ENCODE measurements at regions not wholly inside any gene's neighbourhood (a gene's known extent, or its start where the extent isn't known, plus 50 kb on each side); places are given as distances from the start of the nearest gene placed in this dataset.

GRCh38 chr3:59137415-59137814 is 87.6 kb upstream of the CFAP20DC start:
- Histone ChIP-seq H3K4me3 (ENCODE audit: insufficient read depth, low read depth, low read length, poor library complexity, severe bottlenecking) (no peak overlapping the region), H3K27me3 (replicated peaks; ENCODE audit: control insufficient read depth, insufficient read depth, low read length, poor library complexity, severe bottlenecking) (no peaks in the 10 kb centered on the region), H3K36me3 (ENCODE audit: control insufficient read depth, insufficient read depth, low read length) (no peaks in the 10 kb centered on the region), H3K27ac (ENCODE audit: insufficient read depth, low read length, poor library complexity, severe bottlenecking) (no peak overlapping the region), H3K9me3 (ENCODE audit: control insufficient read depth, low read length) (no peaks in the 10 kb centered on the region), H3K4me1 (ENCODE audit: control insufficient read depth, insufficient read depth, low read length, poor library complexity, severe bottlenecking) (no peaks in the 10 kb centered on the region)
- no peak for DNase-seq

GRCh38 chr3:59136081-59136480 is 86.3 kb upstream of the CFAP20DC start:
- H3K36me3 ChIP-seq (ENCODE audit: control insufficient read depth, insufficient read depth, low read length), result no peaks in the 10 kb centered on the region
- no peak overlapping the region for H3K4me3 ChIP-seq (ENCODE audit: insufficient read depth, low read depth, low read length, poor library complexity, severe bottlenecking)
- H3K27ac ChIP-seq (ENCODE audit: insufficient read depth, low read length, poor library complexity, severe bottlenecking), result no peak overlapping the region
- no peaks in the 10 kb centered on the region for H3K9me3 ChIP-seq (ENCODE audit: control insufficient read depth, low read length)
- no peaks in the 10 kb centered on the region for H3K27me3 ChIP-seq (replicated peaks; ENCODE audit: control insufficient read depth, insufficient read depth, low read length, poor library complexity, severe bottlenecking)
- no peak for DNase-seq
- no peaks in the 10 kb centered on the region for H3K4me1 ChIP-seq (ENCODE audit: control insufficient read depth, insufficient read depth, low read length, poor library complexity, severe bottlenecking)

- Histone ChIP-seq H3K27ac (ENCODE audit: insufficient read depth, low read length, poor library complexity, severe bottlenecking) (no peak overlapping the region), H3K4me1 (ENCODE audit: control insufficient read depth, insufficient read depth, low read length, poor library complexity, severe bottlenecking) (no peaks in the 10 kb centered on the region), H3K36me3 (ENCODE audit: control insufficient read depth, insufficient read depth, low read length) (no peaks in the 10 kb centered on the region), H3K27me3 (replicated peaks; ENCODE audit: control insufficient read depth, insufficient read depth, low read length, poor library complexity, severe bottlenecking) (no peaks in the 10 kb centered on the region), H3K9me3 (ENCODE audit: control insufficient read depth, low read length) (no peaks in the 10 kb centered on the region), H3K4me3 (ENCODE audit: insufficient read depth, low read depth, low read length, poor library complexity, severe bottlenecking) (no peak overlapping the region)
- no peak for DNase-seq
These were observed 85.3 kb upstream of the CFAP20DC start for GRCh38 chr3:59135096-59135495.

- Histone ChIP-seq H3K4me1 (ENCODE audit: control insufficient read depth, insufficient read depth, low read length, poor library complexity, severe bottlenecking) (no peaks in the 10 kb centered on the region), H3K9me3 (ENCODE audit: control insufficient read depth, low read length) (no peaks in the 10 kb centered on the region), H3K4me3 (ENCODE audit: insufficient read depth, low read depth, low read length, poor library complexity, severe bottlenecking) (no peak overlapping the region), H3K27ac (ENCODE audit: insufficient read depth, low read length, poor library complexity, severe bottlenecking) (no peak overlapping the region), H3K36me3 (ENCODE audit: control insufficient read depth, insufficient read depth, low read length) (no peaks in the 10 kb centered on the region), H3K27me3 (replicated peaks; ENCODE audit: control insufficient read depth, insufficient read depth, low read length, poor library complexity, severe bottlenecking) (no peaks in the 10 kb centered on the region)
- DNase-seq, result no peak
These were observed 83.5 kb upstream of the CFAP20DC start for GRCh38 chr3:59133311-59133710.

GRCh38 chr3:59131016-59131766 is 81.4 kb upstream of the CFAP20DC start:
- H3K4me1 ChIP-seq (ENCODE audit: control insufficient read depth, insufficient read depth, low read length, poor library complexity, severe bottlenecking), result no peaks in the 10 kb centered on the region

GRCh38 chr3:59128685-59129084 is 78.9 kb upstream of the CFAP20DC start:
- H3K4me1 ChIP-seq (ENCODE audit: control insufficient read depth, insufficient read depth, low read length, poor library complexity, severe bottlenecking), result no peaks in the 10 kb centered on the region
- no peaks in the 10 kb centered on the region for H3K36me3 ChIP-seq (ENCODE audit: control insufficient read depth, insufficient read depth, low read length)
- no peak for DNase-seq
- H3K27ac ChIP-seq (ENCODE audit: insufficient read depth, low read length, poor library complexity, severe bottlenecking), result no peak overlapping the region
- no peaks in the 10 kb centered on the region for H3K27me3 ChIP-seq (replicated peaks; ENCODE audit: control insufficient read depth, insufficient read depth, low read length, poor library complexity, severe bottlenecking)
- H3K4me3 ChIP-seq (ENCODE audit: insufficient read depth, low read depth, low read length, poor library complexity, severe bottlenecking), result no peak overlapping the region
- no peaks in the 10 kb centered on the region for H3K9me3 ChIP-seq (ENCODE audit: control insufficient read depth, low read length)

More at GRCh38 chr3:59131016-59131766, 81.4 kb upstream of the CFAP20DC start:
- no peak overlapping the region for H3K27ac ChIP-seq (ENCODE audit: insufficient read depth, low read length, poor library complexity, severe bottlenecking)
- no peaks in the 10 kb centered on the region for H3K9me3 ChIP-seq (ENCODE audit: control insufficient read depth, low read length)
- H3K27me3 ChIP-seq (replicated peaks; ENCODE audit: control insufficient read depth, insufficient read depth, low read length, poor library complexity, severe bottlenecking), result no peaks in the 10 kb centered on the region
- no peak overlapping the region for H3K4me3 ChIP-seq (ENCODE audit: insufficient read depth, low read depth, low read length, poor library complexity, severe bottlenecking)
- no peaks in the 10 kb centered on the region for H3K36me3 ChIP-seq (ENCODE audit: control insufficient read depth, insufficient read depth, low read length)
- no peak for DNase-seq

- H3K4me1 ChIP-seq (ENCODE audit: control insufficient read depth, insufficient read depth, low read length, poor library complexity, severe bottlenecking), result no peaks in the 10 kb centered on the region
- no peak for DNase-seq
- no peak overlapping the region for H3K4me3 ChIP-seq (ENCODE audit: insufficient read depth, low read depth, low read length, poor library complexity, severe bottlenecking)
- H3K36me3 ChIP-seq (ENCODE audit: control insufficient read depth, insufficient read depth, low read length), result no peaks in the 10 kb centered on the region
- H3K27me3 ChIP-seq (replicated peaks; ENCODE audit: control insufficient read depth, insufficient read depth, low read length, poor library complexity, severe bottlenecking), result no peaks in the 10 kb centered on the region
- H3K27ac ChIP-seq (ENCODE audit: insufficient read depth, low read length, poor library complexity, severe bottlenecking), result no peak overlapping the region
- no peaks in the 10 kb centered on the region for H3K9me3 ChIP-seq (ENCODE audit: control insufficient read depth, low read length)
These were observed 77.2 kb upstream of the CFAP20DC start for GRCh38 chr3:59127071-59127470.

- no peak overlapping the region for H3K4me3 ChIP-seq (ENCODE audit: insufficient read depth, low read depth, low read length, poor library complexity, severe bottlenecking)
- no peaks in the 10 kb centered on the region for H3K36me3 ChIP-seq (ENCODE audit: control insufficient read depth, insufficient read depth, low read length)
- no peak overlapping the region for H3K27ac ChIP-seq (ENCODE audit: insufficient read depth, low read length, poor library complexity, severe bottlenecking)
- no peaks in the 10 kb centered on the region for H3K4me1 ChIP-seq (ENCODE audit: control insufficient read depth, insufficient read depth, low read length, poor library complexity, severe bottlenecking)
- no peaks in the 10 kb centered on the region for H3K9me3 ChIP-seq (ENCODE audit: control insufficient read depth, low read length)
- H3K27me3 ChIP-seq (replicated peaks; ENCODE audit: control insufficient read depth, insufficient read depth, low read length, poor library complexity, severe bottlenecking), result no peaks in the 10 kb centered on the region
- DNase-seq, result no peak
These were observed 76.6 kb upstream of the CFAP20DC start for GRCh38 chr3:59126446-59126845.

- Histone ChIP-seq H3K27ac (ENCODE audit: insufficient read depth, low read length, poor library complexity, severe bottlenecking) (no peak overlapping the region), H3K36me3 (ENCODE audit: control insufficient read depth, insufficient read depth, low read length) (no peaks in the 10 kb centered on the region), H3K4me3 (ENCODE audit: insufficient read depth, low read depth, low read length, poor library complexity, severe bottlenecking) (no peak overlapping the region), H3K27me3 (replicated peaks; ENCODE audit: control insufficient read depth, insufficient read depth, low read length, poor library complexity, severe bottlenecking) (no peaks in the 10 kb centered on the region), H3K9me3 (ENCODE audit: control insufficient read depth, low read length) (no peaks in the 10 kb centered on the region), H3K4me1 (ENCODE audit: control insufficient read depth, insufficient read depth, low read length, poor library complexity, severe bottlenecking) (no peaks in the 10 kb centered on the region)
- DNase-seq, result no peak
These were observed 71.7 kb upstream of the CFAP20DC start for GRCh38 chr3:59121346-59122144.

- Histone ChIP-seq H3K27ac (ENCODE audit: insufficient read depth, low read length, poor library complexity, severe bottlenecking) (no peak overlapping the region), H3K27me3 (replicated peaks; ENCODE audit: control insufficient read depth, insufficient read depth, low read length, poor library complexity, severe bottlenecking) (no peaks in the 10 kb centered on the region), H3K4me3 (ENCODE audit: insufficient read depth, low read depth, low read length, poor library complexity, severe bottlenecking) (no peak overlapping the region), H3K9me3 (ENCODE audit: control insufficient read depth, low read length) (no peaks in the 10 kb centered on the region), H3K36me3 (ENCODE audit: control insufficient read depth, insufficient read depth, low read length) (no peaks in the 10 kb centered on the region), H3K4me1 (ENCODE audit: control insufficient read depth, insufficient read depth, low read length, poor library complexity, severe bottlenecking) (no peaks in the 10 kb centered on the region)
- DNase-seq, result no peak
These were observed 69.1 kb upstream of the CFAP20DC start for GRCh38 chr3:59118928-59119327.
